WERI-Rb-1 (cell line): ENCODE measurements at regions not wholly inside any gene's neighbourhood (a gene's known extent, or its start where the extent isn't known, plus 50 kb on each side); places are given as distances from the start of the nearest gene placed in this dataset.

ENCODE experiments used
- DNase-seq: peaks from one replicate; pipeline ENCODE4 v3.0.0-alpha.2; 2020
- H3K27ac ChIP-seq: fragments of 250-450 bp; sonication (Bioruptor Pico); 2 replicates; pipeline ENCODE4 v1.5.1; 2020; ENCODE audit warnings: mild to moderate bottlenecking, moderate library complexity
- H3K27me3 ChIP-seq: fragments of 250-450 bp; sonication (Bioruptor Pico); 2 replicates; pipeline ENCODE4 v1.5.1; 2021; ENCODE audit warnings: mild to moderate bottlenecking, low read depth, moderate library complexity; ENCODE audit not compliant: insufficient read depth, severe bottlenecking
- H3K36me3 ChIP-seq: fragments of 250-450 bp; sonication (Bioruptor Pico); 2 replicates; pipeline ENCODE4 v1.5.1; 2020; ENCODE audit warnings: mild to moderate bottlenecking, moderate library complexity
- H3K4me3 ChIP-seq: 2 replicates; pipeline ENCODE4 v1.5.1; 2011; ENCODE audit warnings: low read depth, mild to moderate bottlenecking, control low read depth, low read length
- H3K9me3 ChIP-seq: fragments of 250-450 bp; sonication (Bioruptor Pico); 2 replicates; pipeline ENCODE4 v1.5.1; 2021; ENCODE audit warnings: mild to moderate bottlenecking, moderate library complexity; ENCODE audit not compliant: severe bottlenecking
- TF ChIP-seq, protein P1 (sequence below): IDR thresholded peaks from 2 replicates; pipeline ENCODE4 v1.5.1; 2011; ENCODE audit warnings: low read depth, mild to moderate bottlenecking, control low read depth, inconsistent platforms, low read length

- Histone ChIP-seq H3K36me3 (no peaks in the 10 kb centered on the region), H3K9me3 (peaks cover 3% of the 10 kb centered on the region), H3K27ac (no peak overlapping the region), H3K4me3 (no peak overlapping the region), H3K27me3 (no peaks in the 10 kb centered on the region)
- TF ChIP-seq, protein P1, sequence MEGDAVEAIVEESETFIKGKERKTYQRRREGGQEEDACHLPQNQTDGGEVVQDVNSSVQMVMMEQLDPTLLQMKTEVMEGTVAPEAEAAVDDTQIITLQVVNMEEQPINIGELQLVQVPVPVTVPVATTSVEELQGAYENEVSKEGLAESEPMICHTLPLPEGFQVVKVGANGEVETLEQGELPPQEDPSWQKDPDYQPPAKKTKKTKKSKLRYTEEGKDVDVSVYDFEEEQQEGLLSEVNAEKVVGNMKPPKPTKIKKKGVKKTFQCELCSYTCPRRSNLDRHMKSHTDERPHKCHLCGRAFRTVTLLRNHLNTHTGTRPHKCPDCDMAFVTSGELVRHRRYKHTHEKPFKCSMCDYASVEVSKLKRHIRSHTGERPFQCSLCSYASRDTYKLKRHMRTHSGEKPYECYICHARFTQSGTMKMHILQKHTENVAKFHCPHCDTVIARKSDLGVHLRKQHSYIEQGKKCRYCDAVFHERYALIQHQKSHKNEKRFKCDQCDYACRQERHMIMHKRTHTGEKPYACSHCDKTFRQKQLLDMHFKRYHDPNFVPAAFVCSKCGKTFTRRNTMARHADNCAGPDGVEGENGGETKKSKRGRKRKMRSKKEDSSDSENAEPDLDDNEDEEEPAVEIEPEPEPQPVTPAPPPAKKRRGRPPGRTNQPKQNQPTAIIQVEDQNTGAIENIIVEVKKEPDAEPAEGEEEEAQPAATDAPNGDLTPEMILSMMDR = no peak
- no peak for DNase-seq
These were observed 57.2 kb upstream of the CNR1 start for GRCh38 chr6:88223298-88223697.

DNA sequence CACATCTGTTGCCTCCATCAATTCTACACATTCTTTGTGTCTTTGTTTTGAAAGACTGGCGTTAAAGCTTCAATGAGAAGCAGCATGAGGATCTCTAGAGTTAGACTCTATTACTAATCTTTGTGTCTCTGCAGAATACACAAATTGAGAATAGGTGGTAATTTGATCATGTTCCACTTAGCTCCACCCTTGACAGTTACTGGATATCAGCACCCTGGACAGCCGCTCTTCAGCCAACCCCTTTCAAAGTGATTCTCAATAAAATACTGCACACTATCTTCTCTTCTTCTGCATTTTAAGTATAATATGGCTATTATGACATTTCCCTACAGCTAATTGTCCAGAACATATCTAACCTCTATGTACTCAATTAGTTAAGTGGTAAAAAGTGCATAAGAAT is 54.3 kb upstream of the CNR1 start:
- Histone ChIP-seq H3K27me3 (no peaks in the 10 kb centered on the region), H3K9me3 (no peaks in the 10 kb centered on the region), H3K4me3 (no peak overlapping the region), H3K36me3 (no peaks in the 10 kb centered on the region), H3K27ac (no peak overlapping the region)
- TF ChIP-seq, protein P1 = no peak
- DNase-seq = no peak

GRCh38 chr6:88216182-88216581 is 50.0 kb upstream of the CNR1 start:
- TF ChIP-seq, protein P1 = no peak
- H3K27ac ChIP-seq = no peak overlapping the region
- no peak for DNase-seq
- no peaks in the 10 kb centered on the region for H3K9me3 ChIP-seq
- no peak overlapping the region for H3K4me3 ChIP-seq
- H3K27me3 ChIP-seq = no peaks in the 10 kb centered on the region
- H3K36me3 ChIP-seq = no peaks in the 10 kb centered on the region
